ENCODE measurements at regions not wholly inside any gene's neighbourhood (a gene's known extent, or its start where the extent isn't known, plus 50 kb on each side); places are given as distances from the start of the nearest gene placed in this dataset.

DNA sequence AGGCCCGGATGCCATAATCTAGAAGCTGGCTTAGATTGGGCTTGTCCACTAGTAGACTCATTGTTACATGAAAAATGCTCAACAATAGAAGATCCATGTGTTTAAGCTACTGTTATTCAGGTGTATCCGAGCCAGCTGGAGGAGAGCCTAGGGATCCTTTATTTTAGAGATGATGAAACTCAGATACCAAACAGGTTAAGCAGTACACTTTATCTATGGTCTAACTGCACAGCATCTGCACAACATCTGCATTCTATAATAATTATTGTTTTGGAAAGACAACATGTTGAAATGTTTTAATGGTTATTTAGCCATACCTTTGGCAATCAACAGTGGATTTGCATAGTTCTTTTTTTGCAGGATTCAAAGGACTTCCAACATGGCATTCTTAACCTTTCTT is 134.1 kb downstream of the RFPL4B start:
- no peak overlapping the region for H3K4me3 ChIP-seq
- peaks cover 0 to 17% (median 2%) of the 10 kb centered on the region in 4 donors for H3K4me1 ChIP-seq
- H3K27ac ChIP-seq: no peak overlapping the region
- no peak for DNase-seq
- intact Hi-C loops (cut with DNase I; ENCODE audit: low total_unique reads): no loop called here
- no peaks in the 10 kb centered on the region for H3K9me3 ChIP-seq
- TF ChIP-seq, protein P1, sequence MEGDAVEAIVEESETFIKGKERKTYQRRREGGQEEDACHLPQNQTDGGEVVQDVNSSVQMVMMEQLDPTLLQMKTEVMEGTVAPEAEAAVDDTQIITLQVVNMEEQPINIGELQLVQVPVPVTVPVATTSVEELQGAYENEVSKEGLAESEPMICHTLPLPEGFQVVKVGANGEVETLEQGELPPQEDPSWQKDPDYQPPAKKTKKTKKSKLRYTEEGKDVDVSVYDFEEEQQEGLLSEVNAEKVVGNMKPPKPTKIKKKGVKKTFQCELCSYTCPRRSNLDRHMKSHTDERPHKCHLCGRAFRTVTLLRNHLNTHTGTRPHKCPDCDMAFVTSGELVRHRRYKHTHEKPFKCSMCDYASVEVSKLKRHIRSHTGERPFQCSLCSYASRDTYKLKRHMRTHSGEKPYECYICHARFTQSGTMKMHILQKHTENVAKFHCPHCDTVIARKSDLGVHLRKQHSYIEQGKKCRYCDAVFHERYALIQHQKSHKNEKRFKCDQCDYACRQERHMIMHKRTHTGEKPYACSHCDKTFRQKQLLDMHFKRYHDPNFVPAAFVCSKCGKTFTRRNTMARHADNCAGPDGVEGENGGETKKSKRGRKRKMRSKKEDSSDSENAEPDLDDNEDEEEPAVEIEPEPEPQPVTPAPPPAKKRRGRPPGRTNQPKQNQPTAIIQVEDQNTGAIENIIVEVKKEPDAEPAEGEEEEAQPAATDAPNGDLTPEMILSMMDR (IDR thresholded peaks at IDR 0.05): no peak
- no peaks in the 10 kb centered on the region for H3K27me3 ChIP-seq
- H3K36me3 ChIP-seq: no peaks in the 10 kb centered on the region

DNA sequence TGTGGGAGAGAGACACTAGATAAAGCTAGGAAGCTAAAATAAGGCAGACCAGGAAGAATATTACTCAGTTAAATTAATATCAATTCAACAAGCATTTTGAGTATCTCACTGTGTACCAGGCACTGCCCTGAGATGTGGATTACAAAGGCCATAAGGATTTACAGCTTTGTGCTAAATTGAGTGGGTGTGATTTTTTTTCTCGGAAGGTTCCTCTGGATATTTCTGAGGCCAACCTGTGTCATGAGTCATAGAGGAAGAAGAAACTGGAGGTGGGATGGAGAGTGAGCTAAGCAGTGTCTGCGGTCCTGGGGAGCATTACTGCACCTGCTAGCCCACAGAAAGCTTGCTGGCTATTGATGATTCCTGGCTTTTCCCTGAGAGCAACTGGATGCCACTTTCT is 135.2 kb downstream of the RFPL4B start:
- Histone ChIP-seq H3K27me3 (no peaks in the 10 kb centered on the region), H3K27ac (no peak overlapping the region), H3K36me3 (no peaks in the 10 kb centered on the region), H3K4me1 (peaks cover 0 to 23% (median 3%) of the 10 kb centered on the region in 4 donors), H3K4me3 (no peak overlapping the region), H3K9me3 (no peaks in the 10 kb centered on the region)
- TF ChIP-seq, protein P1 (IDR thresholded peaks at IDR 0.05): no peak
- no peak for DNase-seq
- intact Hi-C loops (cut with DNase I; ENCODE audit: low total_unique reads): no loop called here

GRCh38 chr6:112485120-112485826 is 138.1 kb downstream of the RFPL4B start:
- Histone ChIP-seq H3K27me3 (no peaks in the 10 kb centered on the region), H3K4me3 (no peak overlapping the region), H3K9me3 (no peaks in the 10 kb centered on the region), H3K4me1 (peaks cover 0 to 23% (median 3%) of the 10 kb centered on the region in 4 donors), H3K27ac (no peak overlapping the region), H3K36me3 (no peaks in the 10 kb centered on the region)
- intact Hi-C loops (cut with DNase I; ENCODE audit: low total_unique reads): no loop called here
- no peak for DNase-seq
- TF ChIP-seq, protein P1 (IDR thresholded peaks at IDR 0.05): no peak

- TF ChIP-seq, protein P1 (IDR thresholded peaks at IDR 0.05): no peak
- DNase-seq: no peak
- H3K27me3 ChIP-seq: no peaks in the 10 kb centered on the region
- H3K4me3 ChIP-seq: no peak overlapping the region
- intact Hi-C loops (cut with DNase I; ENCODE audit: low total_unique reads): no loop called here
- no peak overlapping the region for H3K27ac ChIP-seq
- peaks cover 0 to 23% (median 3%) of the 10 kb centered on the region in 4 donors for H3K4me1 ChIP-seq
- no peaks in the 10 kb centered on the region for H3K36me3 ChIP-seq
- no peaks in the 10 kb centered on the region for H3K9me3 ChIP-seq
These were observed 138.7 kb downstream of the RFPL4B start for GRCh38 chr6:112485827-112486212.

DNA sequence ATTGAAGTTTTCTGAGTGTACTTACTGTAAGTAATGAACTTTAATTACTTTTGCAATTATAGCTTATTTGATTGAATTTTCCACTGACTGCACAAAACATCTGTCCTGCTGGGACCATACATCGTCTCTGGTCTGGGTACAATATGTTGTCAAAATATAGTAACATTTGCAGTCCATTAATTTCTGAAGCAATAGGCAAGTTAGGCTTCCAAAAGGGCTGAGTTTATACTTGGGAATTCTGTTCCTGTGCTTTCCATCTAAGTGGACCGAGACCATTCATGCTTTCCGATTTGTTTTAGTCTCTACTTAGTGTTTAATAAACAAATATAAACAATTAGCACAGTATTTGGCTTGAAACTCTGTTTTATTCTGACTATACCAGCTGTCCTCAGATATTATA is 139.3 kb downstream of the RFPL4B start:
- Histone ChIP-seq H3K9me3 (no peaks in the 10 kb centered on the region), H3K27me3 (no peaks in the 10 kb centered on the region), H3K4me1 (peaks cover 0 to 23% (median 3%) of the 10 kb centered on the region in 4 donors), H3K36me3 (no peaks in the 10 kb centered on the region), H3K4me3 (no peak overlapping the region), H3K27ac (no peak overlapping the region)
- TF ChIP-seq, protein P1 (IDR thresholded peaks at IDR 0.05): no peak
- DNase-seq: no peak
- intact Hi-C loops (cut with DNase I; ENCODE audit: low total_unique reads): no loop called here

All from tibial artery (tissue), 4 donors.